ENCODE measurements at regions not wholly inside any gene's neighbourhood (a gene's known extent, or its start where the extent isn't known, plus 50 kb on each side); places are given as distances from the start of the nearest gene placed in this dataset.

DNA sequence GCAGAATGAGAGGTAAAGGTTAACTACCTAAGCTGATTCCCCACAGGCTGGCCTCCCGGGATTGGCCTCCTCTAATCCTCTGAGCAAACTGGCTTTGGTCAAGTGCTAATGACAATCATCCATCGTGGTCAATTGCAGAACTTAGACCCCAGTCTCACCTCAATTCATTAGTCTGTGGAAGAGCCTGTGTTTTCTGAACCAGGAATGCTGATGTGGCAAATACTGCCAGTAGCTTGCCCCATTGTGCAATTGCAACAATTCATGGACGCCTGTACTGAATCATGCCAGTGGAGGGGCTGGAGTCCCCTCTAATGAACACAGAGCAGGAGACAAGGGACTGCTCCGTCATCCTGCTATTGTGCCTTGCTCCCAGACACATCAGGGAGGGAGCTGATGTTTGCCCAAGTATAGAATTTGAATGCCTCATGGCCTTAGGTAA lies 1256.5 kb downstream of the EFNB2 start (continued):
- TF ChIP-seq CHD2 (IDR thresholded peaks at IDR 0.05; ENCODE audit: low read length) = no peak
- no peak for TF ChIP-seq BCL11A (IDR thresholded peaks at IDR 0.05; ENCODE audit: low read depth in 2 of 2, low read length in 2 of 2)
- no peak for TF ChIP-seq SIN3A (conservative IDR thresholded peaks at IDR 0.05 in 1 of 2, IDR thresholded peaks at IDR 0.05 in 1 of 2; ENCODE audit: low read depth in 1 of 2, low read length in 2 of 2)
- TF ChIP-seq, protein P1, sequence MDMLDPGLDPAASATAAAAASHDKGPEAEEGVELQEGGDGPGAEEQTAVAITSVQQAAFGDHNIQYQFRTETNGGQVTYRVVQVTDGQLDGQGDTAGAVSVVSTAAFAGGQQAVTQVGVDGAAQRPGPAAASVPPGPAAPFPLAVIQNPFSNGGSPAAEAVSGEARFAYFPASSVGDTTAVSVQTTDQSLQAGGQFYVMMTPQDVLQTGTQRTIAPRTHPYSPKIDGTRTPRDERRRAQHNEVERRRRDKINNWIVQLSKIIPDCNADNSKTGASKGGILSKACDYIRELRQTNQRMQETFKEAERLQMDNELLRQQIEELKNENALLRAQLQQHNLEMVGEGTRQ (IDR thresholded peaks at IDR 0.05; ENCODE audit: low read length) = no peak
- no peak for TF ChIP-seq ASH2L (IDR thresholded peaks at IDR 0.05; ENCODE audit: low read length)
- TF ChIP-seq BACH1 (IDR thresholded peaks at IDR 0.05; ENCODE audit: low read length) = 0 out of 2 replicates have a peak, but pooled peaks have one; percentile 14
- TF ChIP-seq NANOG (IDR thresholded peaks at IDR 0.05; ENCODE audit: insufficient read depth, low read depth, low read length, poor library complexity, severe bottlenecking) = no peak
- TF ChIP-seq RXRA (IDR thresholded peaks at IDR 0.05; ENCODE audit: insufficient read depth, low read depth, low read length) = no peak
- no peak for TF ChIP-seq HDAC2 (IDR thresholded peaks at IDR 0.05; ENCODE audit: borderline replicate concordance in 1 of 2, low read depth in 2 of 2, low read length in 2 of 2)
- TF ChIP-seq POLR2A (IDR thresholded peaks at IDR 0.05; ENCODE audit: control extremely low read depth in 1 of 2, low read depth in 2 of 2, low read length in 2 of 2) = no peak
- TF ChIP-seq MAFK (IDR thresholded peaks at IDR 0.05; ENCODE audit: low read depth, low read length) = peak; percentile 74
- no peak for TF ChIP-seq RFX5 (IDR thresholded peaks at IDR 0.05; ENCODE audit: borderline replicate concordance, low read depth, low read length)
- TF ChIP-seq, protein P2, sequence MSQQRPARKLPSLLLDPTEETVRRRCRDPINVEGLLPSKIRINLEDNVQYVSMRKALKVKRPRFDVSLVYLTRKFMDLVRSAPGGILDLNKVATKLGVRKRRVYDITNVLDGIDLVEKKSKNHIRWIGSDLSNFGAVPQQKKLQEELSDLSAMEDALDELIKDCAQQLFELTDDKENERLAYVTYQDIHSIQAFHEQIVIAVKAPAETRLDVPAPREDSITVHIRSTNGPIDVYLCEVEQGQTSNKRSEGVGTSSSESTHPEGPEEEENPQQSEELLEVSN (IDR thresholded peaks at IDR 0.05) = 0 out of 2 replicates have a peak, but pooled peaks have one; percentile 14
